ENCODE measurements at regions not wholly inside any gene's neighbourhood (a gene's known extent, or its start where the extent isn't known, plus 50 kb on each side); places are given as distances from the start of the nearest gene placed in this dataset.

GRCh38 chr19:33903489-33903850 is 106.8 kb downstream of the KCTD15 start:
- TF ChIP-seq REST (IDR thresholded peaks at IDR 0.05; ENCODE audit: insufficient read depth in 1 of 2, low read depth in 2 of 2, low read length in 2 of 2) (no peak), POLR2AphosphoS5 (IDR thresholded peaks at IDR 0.05; ENCODE audit: low read depth, low read length) (no peak), TAF1 (IDR thresholded peaks at IDR 0.05; ENCODE audit: borderline replicate concordance, insufficient read depth, low read length) (no peak), SIN3A (IDR thresholded peaks at IDR 0.05; ENCODE audit: borderline replicate concordance, insufficient read depth, low read length) (no peak)
